C4-2B (cell line): ENCODE measurements at regions not wholly inside any gene's neighbourhood (a gene's known extent, or its start where the extent isn't known, plus 50 kb on each side); places are given as distances from the start of the nearest gene placed in this dataset.
"Not testable (repeated sequence)": the region's sequence is repeated elsewhere in the genome, so short reads cannot be mapped to it uniquely, and the experiment has no call there.

Experiments used
- H3K27ac ChIP-seq: fragments of 450-650 bp; 2 replicates; pipeline ENCODE4 v1.5.1; 2017
- ZFX ChIP-seq: fragments of 450-650 bp; IDR thresholded peaks from 2 replicates; pipeline ENCODE4 v1.6.1; 2017
- TF ChIP-seq, protein P1 (sequence below): fragments of 450-650 bp; conservative IDR thresholded peaks from 2 replicates; pipeline ENCODE4 v1.5.1; 2017; ENCODE audit warnings: mild to moderate bottlenecking

DNA sequence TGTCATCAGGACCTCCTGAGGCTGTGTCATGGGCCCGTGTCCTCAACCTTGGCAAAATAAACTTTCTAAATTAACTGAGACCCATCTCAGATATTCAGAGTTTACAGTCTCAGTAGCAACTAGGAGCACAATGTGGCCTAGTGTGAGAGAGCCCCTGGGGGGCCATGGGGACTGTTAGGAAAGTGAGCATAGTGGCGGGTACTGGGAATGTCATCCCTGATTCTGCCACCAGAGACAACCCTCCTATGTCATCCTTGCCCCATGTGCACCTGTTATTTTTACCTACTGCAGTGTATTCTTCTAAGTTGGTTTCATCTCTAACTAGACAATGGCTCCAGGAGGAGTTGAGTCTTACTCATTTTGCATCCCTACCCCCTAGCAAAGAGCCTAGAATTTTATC is 78.6 kb downstream of the CCDC71L start:
- TF ChIP-seq, protein P1, sequence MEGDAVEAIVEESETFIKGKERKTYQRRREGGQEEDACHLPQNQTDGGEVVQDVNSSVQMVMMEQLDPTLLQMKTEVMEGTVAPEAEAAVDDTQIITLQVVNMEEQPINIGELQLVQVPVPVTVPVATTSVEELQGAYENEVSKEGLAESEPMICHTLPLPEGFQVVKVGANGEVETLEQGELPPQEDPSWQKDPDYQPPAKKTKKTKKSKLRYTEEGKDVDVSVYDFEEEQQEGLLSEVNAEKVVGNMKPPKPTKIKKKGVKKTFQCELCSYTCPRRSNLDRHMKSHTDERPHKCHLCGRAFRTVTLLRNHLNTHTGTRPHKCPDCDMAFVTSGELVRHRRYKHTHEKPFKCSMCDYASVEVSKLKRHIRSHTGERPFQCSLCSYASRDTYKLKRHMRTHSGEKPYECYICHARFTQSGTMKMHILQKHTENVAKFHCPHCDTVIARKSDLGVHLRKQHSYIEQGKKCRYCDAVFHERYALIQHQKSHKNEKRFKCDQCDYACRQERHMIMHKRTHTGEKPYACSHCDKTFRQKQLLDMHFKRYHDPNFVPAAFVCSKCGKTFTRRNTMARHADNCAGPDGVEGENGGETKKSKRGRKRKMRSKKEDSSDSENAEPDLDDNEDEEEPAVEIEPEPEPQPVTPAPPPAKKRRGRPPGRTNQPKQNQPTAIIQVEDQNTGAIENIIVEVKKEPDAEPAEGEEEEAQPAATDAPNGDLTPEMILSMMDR, result no peak
- no peak for TF ChIP-seq ZFX
- H3K27ac ChIP-seq, result no peak overlapping the region

DNA sequence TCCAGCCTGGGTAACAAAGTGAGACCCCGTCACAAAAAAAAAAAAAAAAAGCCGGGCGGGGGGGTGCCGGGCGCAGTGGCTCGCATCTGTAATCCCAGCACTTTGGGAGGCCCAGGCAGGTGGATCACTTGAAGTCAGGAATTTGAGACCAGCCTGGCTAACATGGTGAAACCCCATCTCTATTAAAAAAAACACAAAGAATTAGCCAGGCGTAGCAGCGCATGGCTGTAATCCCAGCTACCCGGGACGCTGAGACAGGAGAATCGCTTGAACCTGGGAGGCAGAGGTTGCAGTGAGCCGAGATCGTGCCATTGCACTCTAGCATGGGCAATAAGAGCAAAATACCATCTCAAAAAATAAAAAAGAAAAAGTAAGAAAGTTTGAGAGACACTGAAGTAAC is 81.9 kb downstream of the CCDC71L start:
- H3K27ac ChIP-seq, result not testable (repeated sequence)

DNA sequence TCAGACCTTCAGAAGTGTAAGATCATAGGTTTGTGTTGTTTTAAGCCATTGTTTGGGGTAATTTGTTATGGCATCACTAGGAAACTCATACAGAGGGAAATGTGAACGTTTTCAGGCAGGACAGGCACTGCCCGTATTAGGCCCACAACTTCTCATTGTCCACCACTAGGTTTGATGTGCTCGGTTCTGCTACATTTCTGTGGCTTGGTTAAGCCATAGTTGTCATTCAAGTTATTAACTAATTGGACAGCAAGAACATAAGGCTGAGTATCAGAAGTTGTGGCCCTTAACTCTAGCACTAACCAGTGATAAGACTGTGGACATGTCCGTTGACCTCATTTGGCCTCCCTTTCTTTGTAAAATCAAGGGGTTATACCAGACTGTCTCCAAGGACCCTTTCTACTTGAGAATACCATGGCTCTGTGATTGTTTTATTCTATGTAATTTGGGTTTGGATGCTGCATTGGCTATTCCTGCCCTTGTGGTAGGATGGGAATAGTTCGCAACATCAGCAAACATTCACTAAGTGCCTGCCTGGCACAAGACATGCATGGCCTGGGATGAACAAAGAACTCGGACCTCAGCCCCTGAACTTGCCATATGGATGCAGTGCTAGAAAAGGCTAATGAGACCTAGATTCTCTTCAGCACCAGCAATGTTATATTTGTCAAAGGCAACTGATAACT is 85.7 kb downstream of the CCDC71L start:
- TF ChIP-seq ZFX, result no peak
- TF ChIP-seq, protein P1, result no peak
- H3K27ac ChIP-seq, result no peak overlapping the region

DNA sequence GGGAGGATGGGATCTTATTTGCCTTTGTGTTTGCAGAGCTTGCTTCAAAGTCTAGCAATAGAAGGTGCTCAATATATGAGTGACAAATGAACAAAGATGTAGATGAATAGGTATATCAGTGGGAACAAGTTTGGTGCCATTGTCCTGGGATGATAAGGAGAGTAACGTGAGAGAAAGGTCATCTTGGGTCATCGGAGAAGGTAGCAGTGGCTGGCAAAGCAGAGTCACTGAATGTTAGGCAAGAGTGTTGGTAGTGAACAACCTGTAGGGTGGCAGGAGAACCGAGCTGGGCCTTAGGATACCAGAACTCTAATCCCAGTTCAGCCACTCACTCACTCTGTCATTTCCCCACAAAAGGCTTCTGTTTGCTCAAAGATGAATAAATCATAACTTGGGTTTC is 87.2 kb downstream of the CCDC71L start:
- no peak for TF ChIP-seq ZFX
- TF ChIP-seq, protein P1, result no peak
- H3K27ac ChIP-seq, result no peak overlapping the region

DNA sequence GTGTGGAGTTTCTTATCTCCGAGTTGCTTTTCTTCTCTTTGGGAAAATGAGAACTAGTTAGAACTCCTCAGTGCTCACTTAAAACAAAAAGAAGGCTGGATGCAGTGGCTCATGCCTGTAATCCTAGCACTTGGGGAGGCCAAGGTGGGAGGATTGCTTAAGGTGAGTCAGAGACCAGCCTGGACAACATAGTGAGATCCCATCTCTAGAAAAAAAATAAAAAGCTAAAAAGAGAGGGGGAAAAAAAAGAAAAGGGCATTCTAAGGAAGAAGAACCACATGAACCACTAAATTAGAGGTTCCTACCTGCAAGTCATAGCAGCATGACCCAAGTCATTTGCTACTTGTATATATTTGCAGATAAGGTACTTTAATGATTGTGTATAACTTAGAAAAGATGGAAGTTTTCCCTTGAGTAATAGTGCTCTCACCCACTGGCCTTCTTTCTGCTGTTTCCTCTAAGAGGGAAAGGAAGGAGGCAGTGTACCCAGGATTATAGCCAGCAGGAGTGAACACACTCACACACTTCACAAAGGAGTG is 87.8 kb downstream of the CCDC71L start:
- TF ChIP-seq, protein P1, result no peak
- no peak for TF ChIP-seq ZFX
- no peak overlapping the region for H3K27ac ChIP-seq

DNA sequence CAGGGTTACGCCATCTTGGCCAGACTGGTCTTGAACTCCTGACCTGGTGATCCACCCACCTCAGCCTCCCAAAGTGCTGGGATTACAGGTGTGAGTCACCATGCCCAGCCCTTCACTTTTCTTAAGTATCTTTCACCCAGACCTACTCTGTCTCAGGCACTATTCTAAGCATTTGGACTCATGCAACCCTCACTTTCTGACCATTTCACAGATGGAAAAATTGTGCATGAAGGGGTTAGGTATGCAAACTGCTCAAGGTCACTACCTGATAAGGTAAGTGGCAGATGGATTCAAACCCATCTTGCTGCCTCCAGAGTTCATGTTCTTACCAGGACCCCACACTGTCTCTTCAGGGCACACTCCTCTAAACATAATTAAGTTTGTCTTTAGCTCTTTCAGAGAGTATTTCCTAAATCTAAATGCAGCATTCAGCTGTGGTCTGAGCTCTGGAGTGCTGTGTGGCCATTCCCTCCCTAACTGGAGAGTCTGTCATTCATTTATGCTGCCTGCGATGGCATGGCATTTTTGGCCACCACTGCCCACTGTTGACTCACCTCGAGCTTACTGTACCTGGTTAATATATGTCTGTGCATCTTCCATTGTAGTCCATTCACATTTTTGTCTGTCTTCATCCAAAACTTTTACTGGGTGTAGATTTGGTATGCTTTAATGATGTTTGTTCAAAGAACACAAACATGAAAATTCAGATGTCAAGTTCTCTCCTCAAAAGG is 88.4 kb downstream of the CCDC71L start:
- H3K27ac ChIP-seq, result no peak overlapping the region
- no peak for TF ChIP-seq ZFX
- TF ChIP-seq, protein P1, result no peak

DNA sequence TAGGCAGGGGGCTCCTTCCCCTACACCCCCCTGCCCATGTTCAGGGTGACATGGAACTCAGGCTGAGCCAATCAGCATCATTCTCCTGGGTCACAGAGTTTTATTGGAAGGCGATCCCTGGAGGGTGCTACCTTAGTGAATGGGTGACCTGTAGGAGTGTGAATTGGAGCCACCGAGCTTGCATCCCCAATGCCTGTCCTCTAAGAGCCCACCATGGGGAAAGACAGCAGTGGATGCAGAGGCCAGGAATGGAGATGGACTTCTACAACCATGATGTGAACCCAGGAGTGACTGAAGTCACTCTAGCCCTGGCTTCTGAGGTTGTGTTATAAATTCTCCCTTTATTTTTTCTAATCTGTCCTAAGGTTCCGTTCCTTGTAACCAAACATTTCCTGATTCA is 89.4 kb downstream of the CCDC71L start:
- TF ChIP-seq ZFX, result no peak

DNA sequence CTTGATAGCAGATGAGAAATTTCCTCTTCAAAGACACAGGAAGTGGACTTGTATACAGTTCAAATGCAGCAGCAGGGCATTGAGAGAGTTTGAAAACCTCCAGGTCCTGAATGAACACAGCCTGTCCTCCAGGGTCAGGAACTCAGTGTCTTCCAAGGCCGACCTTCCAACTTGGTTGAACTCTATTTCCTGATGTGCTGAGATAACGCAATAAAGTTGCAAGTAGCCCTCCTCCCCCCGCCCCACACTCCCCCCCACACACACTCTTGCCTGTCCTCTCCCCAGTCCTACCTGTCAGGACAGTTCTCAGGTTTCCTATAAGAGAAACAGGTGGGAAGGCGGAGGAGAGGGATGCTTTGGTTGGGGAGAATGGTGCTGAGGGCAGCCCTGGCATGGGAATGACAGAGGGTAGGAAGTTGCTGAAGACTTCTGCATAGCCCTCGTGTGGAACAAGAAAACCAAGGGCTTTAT is 90.0 kb downstream of the CCDC71L start:
- no peak overlapping the region for H3K27ac ChIP-seq
- TF ChIP-seq, protein P1, result no peak
- TF ChIP-seq ZFX, result no peak

More for the DNA sequence above, 89.4 kb downstream of the CCDC71L start:
- no peak overlapping the region for H3K27ac ChIP-seq
